ENCODE measurements at regions not wholly inside any gene's neighbourhood (a gene's known extent, or its start where the extent isn't known, plus 50 kb on each side); places are given as distances from the start of the nearest gene placed in this dataset.
A peak's percentile ranks its signal among the peaks of the same experiment; 100 is the strongest.

GRCh38 chr3:68441054-68441453 is 491.3 kb downstream of the TAFA4 start:
- H3K4me3 Mint-ChIP-seq (ENCODE audit: low read depth) = no peak overlapping the region
- H3K4me1 Mint-ChIP-seq (ENCODE audit: low read depth) = no peaks in the 10 kb centered on the region
- H3K36me3 Mint-ChIP-seq (ENCODE audit: insufficient read depth) = no peaks in the 10 kb centered on the region
- no peaks in the 10 kb centered on the region for H3K27me3 Mint-ChIP-seq
- no peak overlapping the region for H3K27ac Mint-ChIP-seq
- H3K9me3 Mint-ChIP-seq (ENCODE audit: low read depth) = peaks cover 4% of the 10 kb centered on the region
- no peak for DNase-seq (ENCODE audit: low spot score, unreplicated experiment)
- TF ChIP-seq CTCF (IDR thresholded peaks at IDR 0.05; ENCODE audit: unreplicated experiment) = no peak

DNA sequence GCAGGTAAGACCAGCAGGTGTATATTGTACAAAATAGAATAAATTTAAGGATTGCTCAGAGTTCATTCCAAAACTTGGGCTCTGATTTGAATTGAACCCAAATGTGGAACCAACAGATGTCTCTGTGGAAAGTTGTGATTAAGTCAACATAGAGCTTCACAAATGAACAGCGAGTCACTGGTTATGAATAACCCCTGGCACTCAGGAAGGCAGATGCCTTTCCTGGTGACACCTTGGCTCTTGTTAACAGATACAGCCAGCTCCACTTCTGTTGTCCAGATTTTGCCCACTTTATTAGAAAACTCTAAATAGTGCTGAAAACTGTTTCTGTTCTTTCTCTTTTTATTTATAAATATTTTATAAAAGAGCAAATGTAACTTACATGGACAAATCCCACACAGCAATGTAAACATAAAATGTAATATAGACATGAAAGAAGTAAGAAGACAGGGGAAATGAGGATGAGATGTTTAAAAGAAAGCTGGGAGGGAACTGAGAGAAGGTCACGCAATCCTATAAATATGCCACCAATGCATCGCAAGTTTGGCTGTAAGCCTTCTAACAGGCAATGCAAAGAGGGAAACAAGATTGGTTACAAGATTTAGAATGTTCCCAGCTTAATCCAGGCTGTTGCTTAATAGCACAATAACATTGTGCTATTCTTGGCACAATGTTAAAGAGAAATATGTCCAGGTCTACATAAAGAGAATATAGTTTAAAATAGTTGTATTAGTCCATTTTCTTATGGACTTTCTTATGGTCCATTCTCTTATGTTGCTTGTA is 495.5 kb downstream of the TAFA4 start:
- H3K27me3 Mint-ChIP-seq = no peaks in the 10 kb centered on the region
- no peaks in the 10 kb centered on the region for H3K36me3 Mint-ChIP-seq (ENCODE audit: insufficient read depth)
- H3K27ac Mint-ChIP-seq = no peak overlapping the region
- H3K9me3 Mint-ChIP-seq (ENCODE audit: low read depth) = peaks cover 4% of the 10 kb centered on the region
- no peak for DNase-seq (ENCODE audit: low spot score, unreplicated experiment)
- H3K4me1 Mint-ChIP-seq (ENCODE audit: low read depth) = no peaks in the 10 kb centered on the region
- no peak for TF ChIP-seq CTCF (IDR thresholded peaks at IDR 0.05; ENCODE audit: unreplicated experiment)
- H3K4me3 Mint-ChIP-seq (ENCODE audit: low read depth) = no peak overlapping the region

DNA sequence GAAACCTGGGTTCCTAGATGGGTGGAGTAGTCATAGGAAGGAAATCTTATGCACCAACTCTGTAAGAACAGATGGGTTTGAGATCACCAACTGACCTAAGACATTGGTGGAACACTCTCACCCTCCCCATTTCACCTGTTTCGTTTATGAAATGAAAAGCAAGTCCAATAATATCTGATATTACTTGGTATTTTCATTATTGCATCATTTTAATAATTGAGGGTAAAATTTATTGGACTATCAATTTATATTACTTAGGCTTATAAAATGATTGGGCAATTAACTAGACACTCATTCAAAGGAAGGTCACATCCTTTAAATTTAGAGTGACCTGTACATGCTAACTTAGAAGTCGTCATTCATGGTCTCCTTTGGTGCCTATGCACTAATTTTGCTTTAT is 503.9 kb downstream of the TAFA4 start:
- TF ChIP-seq CTCF (IDR thresholded peaks at IDR 0.05; ENCODE audit: unreplicated experiment) = no peak
- no peak overlapping the region for H3K27ac Mint-ChIP-seq
- no peaks in the 10 kb centered on the region for H3K36me3 Mint-ChIP-seq (ENCODE audit: insufficient read depth)
- H3K4me3 Mint-ChIP-seq (ENCODE audit: low read depth) = no peak overlapping the region
- H3K9me3 Mint-ChIP-seq (ENCODE audit: low read depth) = no peaks in the 10 kb centered on the region
- no peaks in the 10 kb centered on the region for H3K27me3 Mint-ChIP-seq
- no peak for DNase-seq (ENCODE audit: low spot score, unreplicated experiment)
- no peaks in the 10 kb centered on the region for H3K4me1 Mint-ChIP-seq (ENCODE audit: low read depth)

DNA sequence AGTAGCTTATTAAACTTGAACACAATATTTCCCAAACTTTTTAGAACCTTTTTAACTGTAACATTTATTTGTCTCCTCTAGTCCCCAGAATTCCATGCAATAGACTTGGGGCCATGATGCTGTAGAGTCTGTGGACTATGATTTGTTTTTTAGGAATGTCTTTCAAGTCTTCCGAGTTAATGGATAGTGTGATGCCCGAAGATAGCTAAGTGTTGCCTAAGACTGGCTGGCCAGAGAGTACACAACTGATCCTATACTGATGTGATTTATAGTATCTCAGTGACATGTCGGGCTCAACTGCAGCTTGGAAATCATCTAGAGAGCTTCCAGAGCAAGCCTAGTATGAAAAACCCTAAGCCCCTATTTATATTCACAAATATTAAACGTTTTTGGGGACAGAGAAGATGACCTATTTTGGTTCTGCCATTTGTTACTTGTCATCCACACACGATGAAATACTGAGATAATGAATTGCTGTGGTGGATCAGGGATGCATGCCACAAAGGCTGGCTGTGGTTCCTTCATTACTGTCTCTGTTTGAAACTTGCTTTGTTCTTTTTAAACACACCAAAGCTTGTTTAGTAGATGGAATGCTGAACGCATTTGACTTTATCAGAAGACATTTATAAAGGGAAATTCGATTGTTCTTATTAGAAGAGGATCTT is 507.4 kb downstream of the TAFA4 start:
- H3K9me3 Mint-ChIP-seq (ENCODE audit: low read depth) = no peaks in the 10 kb centered on the region
- H3K36me3 Mint-ChIP-seq (ENCODE audit: insufficient read depth) = no peaks in the 10 kb centered on the region
- H3K27me3 Mint-ChIP-seq = no peaks in the 10 kb centered on the region
- H3K4me3 Mint-ChIP-seq (ENCODE audit: low read depth) = no peak overlapping the region
- no peak for TF ChIP-seq CTCF (IDR thresholded peaks at IDR 0.05; ENCODE audit: unreplicated experiment)
- H3K27ac Mint-ChIP-seq = no peak overlapping the region
- DNase-seq (ENCODE audit: low spot score, unreplicated experiment) = no peak
- no peaks in the 10 kb centered on the region for H3K4me1 Mint-ChIP-seq (ENCODE audit: low read depth)

DNA sequence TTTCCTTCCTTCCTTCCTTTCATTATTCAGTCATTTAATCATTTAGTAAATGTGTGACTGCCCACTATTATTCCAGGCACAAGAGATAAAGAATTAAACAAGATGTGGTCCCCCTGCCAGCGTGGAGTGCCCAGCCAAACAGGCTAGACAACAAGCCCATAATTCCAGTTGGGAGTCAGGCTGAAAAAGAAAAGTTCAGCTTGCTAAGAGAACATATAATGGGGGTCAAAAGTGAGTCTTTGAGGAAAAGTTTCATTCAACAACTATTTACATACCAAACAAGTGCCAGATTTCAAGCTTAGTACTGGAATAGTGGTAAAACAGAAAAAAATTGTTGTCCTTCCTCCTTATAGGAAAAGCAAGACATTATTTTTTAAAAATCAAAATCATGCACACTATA is 523.7 kb downstream of the TAFA4 start:
- H3K36me3 Mint-ChIP-seq (ENCODE audit: insufficient read depth) = no peaks in the 10 kb centered on the region
- H3K9me3 Mint-ChIP-seq (ENCODE audit: low read depth) = peaks cover 2% of the 10 kb centered on the region
- H3K27me3 Mint-ChIP-seq = no peaks in the 10 kb centered on the region
- DNase-seq (ENCODE audit: low spot score, unreplicated experiment) = no peak
- H3K27ac Mint-ChIP-seq = peak overlapping the region; percentile 88
- peaks cover 10% of the 10 kb centered on the region for H3K4me1 Mint-ChIP-seq (ENCODE audit: low read depth)
- no peak overlapping the region for H3K4me3 Mint-ChIP-seq (ENCODE audit: low read depth)
- no peak for TF ChIP-seq CTCF (IDR thresholded peaks at IDR 0.05; ENCODE audit: unreplicated experiment)
